KMS-11 (cell line): ENCODE measurements at regions not wholly inside any gene's neighbourhood (a gene's known extent, or its start where the extent isn't known, plus 50 kb on each side); places are given as distances from the start of the nearest gene placed in this dataset.

ENCODE experiments used
- H2AFZ ChIP-seq: fragments of 200-600 bp; sonication (generic); 2 replicates; pipeline ENCODE4 v1.6.1; 2016; ENCODE audit warnings: antibody characterized with exemption, mixed run types, low read depth
- H3K27ac ChIP-seq: fragments of 200-600 bp; sonication (generic); 2 replicates; pipeline ENCODE4 v1.6.1; 2016; ENCODE audit warnings: mild to moderate bottlenecking, mixed run types
- H3K27me3 ChIP-seq: fragments of 200-600 bp; sonication (generic); 2 replicates; pipeline ENCODE4 v1.6.1; 2017; ENCODE audit warnings: mild to moderate bottlenecking, low read depth, mixed run types, moderate library complexity; ENCODE audit not compliant: insufficient read depth
- H3K36me3 ChIP-seq: fragments of 200-600 bp; sonication (generic); 2 replicates; pipeline ENCODE4 v1.6.1; 2017; ENCODE audit warnings: mild to moderate bottlenecking, mixed run types; ENCODE audit not compliant: insufficient read depth
- H3K4me1 ChIP-seq: fragments of 200-600 bp; sonication (generic); 2 replicates; pipeline ENCODE4 v1.6.1; 2016; ENCODE audit warnings: mild to moderate bottlenecking, low read depth, mixed run types; ENCODE audit not compliant: poor library complexity, severe bottlenecking
- H3K4me2 ChIP-seq: fragments of 200-600 bp; sonication (generic); 2 replicates; pipeline ENCODE4 v1.7.0; 2016; ENCODE audit warnings: mild to moderate bottlenecking, mixed run types
- H3K4me3 ChIP-seq: fragments of 200-600 bp; sonication (generic); IDR thresholded peaks from 2 replicates; pipeline ENCODE4 v1.6.1; 2017; ENCODE audit warnings: low read depth, low read length, mixed read lengths; ENCODE audit not compliant: insufficient read depth
- H3K79me2 ChIP-seq: fragments of 200-600 bp; sonication (generic); 2 replicates; pipeline ENCODE4 v1.6.1; 2016; ENCODE audit warnings: low read depth, mixed run types; ENCODE audit not compliant: insufficient read depth
- H3K9ac ChIP-seq: fragments of 200-600 bp; sonication (generic); 2 replicates; pipeline ENCODE4 v1.6.1; 2016; ENCODE audit warnings: mild to moderate bottlenecking, mixed run types
- H4K20me1 ChIP-seq: fragments of 200-600 bp; sonication (generic); 2 replicates; pipeline ENCODE4 v1.6.1; 2016; ENCODE audit warnings: mild to moderate bottlenecking, mixed run types; ENCODE audit not compliant: insufficient read depth
- TF ChIP-seq, protein P1 (sequence below): fragments of 200-600 bp; sonication (generic); conservative IDR thresholded peaks from 2 replicates; pipeline ENCODE4 v1.6.1; 2017; ENCODE audit warnings: low read depth, mild to moderate bottlenecking, antibody characterized with exemption, low read length, moderate library complexity, mixed read lengths

DNA sequence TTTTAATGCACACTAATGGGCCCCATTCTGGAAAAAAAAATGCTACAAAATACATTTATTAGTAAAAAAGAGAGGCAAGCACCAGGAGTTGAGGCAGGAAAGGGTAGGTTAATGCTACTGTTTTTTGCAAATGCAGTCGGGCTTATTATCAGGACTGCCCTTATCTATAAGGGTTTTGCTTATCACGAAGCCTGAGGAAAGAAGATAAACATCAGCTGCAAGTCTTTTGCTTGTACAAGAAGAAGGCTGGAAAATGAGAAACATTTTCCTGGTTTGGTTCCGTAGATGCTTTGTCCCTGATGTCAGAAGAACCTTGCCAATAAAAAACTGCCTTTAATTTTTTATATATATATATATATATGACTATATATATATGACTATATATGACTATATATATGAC lies 189.3 kb upstream of the VGLL2 start:
- Histone ChIP-seq H3K4me2 (no peak overlapping the region), H3K27me3 (no peaks in the 10 kb centered on the region), H3K9ac (no peak overlapping the region), H4K20me1 (no peaks in the 10 kb centered on the region), H3K79me2 (no peaks in the 10 kb centered on the region), H3K4me3 (no peak overlapping the region), H2AFZ (no peak overlapping the region), H3K4me1 (no peaks in the 10 kb centered on the region), H3K36me3 (no peaks in the 10 kb centered on the region), H3K27ac (no peak overlapping the region)
- TF ChIP-seq, protein P1, sequence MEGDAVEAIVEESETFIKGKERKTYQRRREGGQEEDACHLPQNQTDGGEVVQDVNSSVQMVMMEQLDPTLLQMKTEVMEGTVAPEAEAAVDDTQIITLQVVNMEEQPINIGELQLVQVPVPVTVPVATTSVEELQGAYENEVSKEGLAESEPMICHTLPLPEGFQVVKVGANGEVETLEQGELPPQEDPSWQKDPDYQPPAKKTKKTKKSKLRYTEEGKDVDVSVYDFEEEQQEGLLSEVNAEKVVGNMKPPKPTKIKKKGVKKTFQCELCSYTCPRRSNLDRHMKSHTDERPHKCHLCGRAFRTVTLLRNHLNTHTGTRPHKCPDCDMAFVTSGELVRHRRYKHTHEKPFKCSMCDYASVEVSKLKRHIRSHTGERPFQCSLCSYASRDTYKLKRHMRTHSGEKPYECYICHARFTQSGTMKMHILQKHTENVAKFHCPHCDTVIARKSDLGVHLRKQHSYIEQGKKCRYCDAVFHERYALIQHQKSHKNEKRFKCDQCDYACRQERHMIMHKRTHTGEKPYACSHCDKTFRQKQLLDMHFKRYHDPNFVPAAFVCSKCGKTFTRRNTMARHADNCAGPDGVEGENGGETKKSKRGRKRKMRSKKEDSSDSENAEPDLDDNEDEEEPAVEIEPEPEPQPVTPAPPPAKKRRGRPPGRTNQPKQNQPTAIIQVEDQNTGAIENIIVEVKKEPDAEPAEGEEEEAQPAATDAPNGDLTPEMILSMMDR = no peak

DNA sequence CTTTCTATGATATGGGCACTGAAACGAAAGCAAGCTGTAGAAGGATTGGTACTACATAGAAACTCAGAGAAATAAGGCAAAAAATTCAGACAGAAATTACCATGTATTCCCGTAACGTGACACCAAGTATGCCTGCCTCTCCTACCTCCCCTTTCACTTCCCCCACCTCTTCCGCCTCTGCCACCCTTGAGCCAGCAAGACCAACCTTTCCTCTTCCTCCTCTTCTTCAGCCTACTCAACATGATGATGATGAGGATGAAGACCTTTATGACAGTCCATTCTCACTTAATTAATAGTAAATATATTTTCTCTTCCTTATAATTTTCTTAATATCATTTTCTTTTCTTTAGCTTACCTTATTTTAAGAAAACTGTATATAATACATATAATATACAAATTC lies 188.1 kb upstream of the VGLL2 start:
- no peaks in the 10 kb centered on the region for H3K27me3 ChIP-seq
- no peak overlapping the region for H3K27ac ChIP-seq
- H2AFZ ChIP-seq = no peak overlapping the region
- no peaks in the 10 kb centered on the region for H3K4me1 ChIP-seq
- TF ChIP-seq, protein P1 = no peak
- H3K36me3 ChIP-seq = no peaks in the 10 kb centered on the region
- H4K20me1 ChIP-seq = no peaks in the 10 kb centered on the region
- H3K79me2 ChIP-seq = no peaks in the 10 kb centered on the region
- no peak overlapping the region for H3K4me3 ChIP-seq
- H3K4me2 ChIP-seq = no peak overlapping the region
- no peak overlapping the region for H3K9ac ChIP-seq

DNA sequence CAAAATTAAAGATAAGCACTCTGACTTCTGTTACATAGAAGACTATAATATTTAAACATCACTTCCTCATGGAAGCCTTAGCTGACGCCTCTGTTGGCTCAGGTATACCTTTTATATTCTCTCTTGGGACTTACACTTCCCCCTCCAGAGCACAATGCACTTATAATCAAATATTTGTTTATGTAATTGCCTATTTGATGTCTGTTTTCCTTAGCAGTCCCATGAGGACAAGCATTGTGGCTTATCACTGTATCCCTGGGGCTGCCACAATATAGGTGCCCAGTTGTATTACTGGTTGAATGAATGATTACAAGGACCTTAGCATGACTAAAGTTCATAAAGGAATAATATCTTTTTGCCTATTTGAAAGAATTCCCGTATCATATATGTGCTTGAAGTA lies 186.7 kb upstream of the VGLL2 start:
- no peaks in the 10 kb centered on the region for H3K27me3 ChIP-seq
- no peak overlapping the region for H3K27ac ChIP-seq
- H3K36me3 ChIP-seq = no peaks in the 10 kb centered on the region
- H3K4me3 ChIP-seq = no peak overlapping the region
- no peak overlapping the region for H2AFZ ChIP-seq
- no peak overlapping the region for H3K4me2 ChIP-seq
- no peaks in the 10 kb centered on the region for H3K4me1 ChIP-seq
- TF ChIP-seq, protein P1 = no peak
- H3K79me2 ChIP-seq = no peaks in the 10 kb centered on the region
- no peaks in the 10 kb centered on the region for H4K20me1 ChIP-seq
- H3K9ac ChIP-seq = no peak overlapping the region

DNA sequence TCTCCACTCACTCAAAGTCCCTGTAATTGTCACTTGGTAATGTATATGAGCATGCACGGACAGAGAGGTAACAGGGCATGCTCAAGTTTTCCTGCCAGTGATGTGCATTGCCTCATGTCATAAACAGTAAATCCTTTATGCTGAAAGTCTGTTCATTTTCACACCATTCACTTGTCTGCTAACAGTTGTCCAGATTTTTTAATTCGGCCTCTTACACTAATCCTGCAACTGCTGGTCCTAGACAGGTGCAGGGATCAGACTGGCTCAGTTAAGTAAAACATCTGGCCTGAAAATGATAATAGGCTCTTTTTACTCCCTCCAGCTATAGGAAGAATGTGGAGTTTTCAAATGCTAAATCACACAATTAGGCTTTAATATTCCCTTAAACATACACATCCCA lies 185.4 kb upstream of the VGLL2 start:
- H3K36me3 ChIP-seq = no peaks in the 10 kb centered on the region
- no peaks in the 10 kb centered on the region for H3K79me2 ChIP-seq
- no peak overlapping the region for H3K4me2 ChIP-seq
- no peaks in the 10 kb centered on the region for H3K4me1 ChIP-seq
- no peak overlapping the region for H3K4me3 ChIP-seq
- H3K9ac ChIP-seq = no peak overlapping the region
- no peak overlapping the region for H2AFZ ChIP-seq
- no peaks in the 10 kb centered on the region for H3K27me3 ChIP-seq
- H4K20me1 ChIP-seq = no peaks in the 10 kb centered on the region
- H3K27ac ChIP-seq = no peak overlapping the region
- TF ChIP-seq, protein P1 = no peak

DNA sequence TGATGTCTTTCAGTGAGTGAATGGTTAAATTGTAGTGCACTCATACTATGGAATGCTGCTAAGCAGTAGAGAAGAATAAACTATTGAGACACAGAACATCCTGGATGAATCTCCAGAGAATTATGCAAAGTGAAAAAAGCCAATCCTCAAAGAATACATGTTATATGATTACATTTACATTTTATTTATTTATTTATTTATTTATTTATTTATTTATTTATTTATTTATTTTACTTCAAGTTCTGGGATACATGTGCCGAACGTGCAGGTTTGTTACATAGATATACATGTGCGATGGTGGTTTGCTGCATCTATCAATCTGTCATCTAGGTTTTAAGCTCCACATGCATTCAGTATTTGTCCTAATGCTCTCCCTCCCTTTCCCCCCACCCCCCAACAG lies 175.8 kb upstream of the VGLL2 start:
- TF ChIP-seq, protein P1 = no peak
- no peaks in the 10 kb centered on the region for H4K20me1 ChIP-seq
- no peak overlapping the region for H3K27ac ChIP-seq
- no peak overlapping the region for H3K9ac ChIP-seq
- H3K4me1 ChIP-seq = no peaks in the 10 kb centered on the region
- no peak overlapping the region for H3K4me2 ChIP-seq
- no peak overlapping the region for H3K4me3 ChIP-seq
- no peaks in the 10 kb centered on the region for H3K79me2 ChIP-seq
- no peaks in the 10 kb centered on the region for H3K27me3 ChIP-seq
- no peaks in the 10 kb centered on the region for H3K36me3 ChIP-seq
- H2AFZ ChIP-seq = no peak overlapping the region
